NCI-H82 treated with DMSO at 0.1 percent for 48 hours (cell line): ENCODE measurements at regions not wholly inside any gene's neighbourhood (a gene's known extent, or its start where the extent isn't known, plus 50 kb on each side); places are given as distances from the start of the nearest gene placed in this dataset.

Experiments
- DNase-seq: peaks from one replicate; lab custom pipeline; 2025; ENCODE audit not compliant: unreplicated experiment; lab: John Stamatoyannopoulos, UW

- no peak for DNase-seq
Observed at GRCh38 chr2:75287624-75288316, 88.5 kb upstream of the TACR1 start.

- no peak for DNase-seq
Observed at GRCh38 chr2:75284345-75284744, 85.0 kb upstream of the TACR1 start.

GRCh38 chr2:75278821-75279379 lies 79.6 kb upstream of the TACR1 start:
- DNase-seq: no peak

GRCh38 chr2:75278314-75278713 lies 79.0 kb upstream of the TACR1 start:
- no peak for DNase-seq

- DNase-seq: no peak
Observed at GRCh38 chr2:75277111-75277510, 77.8 kb upstream of the TACR1 start.

GRCh38 chr2:75276093-75277029 lies 77.0 kb upstream of the TACR1 start:
- DNase-seq: no peak

GRCh38 chr2:75274936-75275335 lies 75.6 kb upstream of the TACR1 start:
- DNase-seq: no peak

- DNase-seq: no peak
Observed at GRCh38 chr2:75268112-75268511, 68.8 kb upstream of the TACR1 start.

GRCh38 chr2:75261923-75262322 lies 62.6 kb upstream of the TACR1 start:
- DNase-seq: no peak

- no peak for DNase-seq
Observed at GRCh38 chr2:75260946-75261345, 61.6 kb upstream of the TACR1 start.

GRCh38 chr2:75258620-75259019 lies 59.3 kb upstream of the TACR1 start:
- no peak for DNase-seq

- DNase-seq: no peak
Observed at GRCh38 chr2:75256485-75256884, 57.2 kb upstream of the TACR1 start.

GRCh38 chr2:75253526-75253925 lies 54.2 kb upstream of the TACR1 start:
- DNase-seq: no peak

- DNase-seq: no peak
Observed at GRCh38 chr2:75251896-75252295, 52.6 kb upstream of the TACR1 start.
